Activated CD4-positive, alpha-beta memory T cell treated with anti-CD3 and anti-CD28 coated beads for 36 hours (primary cell): ENCODE measurements at regions not wholly inside any gene's neighbourhood (a gene's known extent, or its start where the extent isn't known, plus 50 kb on each side); places are given as distances from the start of the nearest gene placed in this dataset.

Experiments used
- CTCF ChIA-PET: fragments of 350-600 bp; sonication (Branson Sonifier 250); formaldehyde crosslinking; loops from one replicate; lab custom pipeline; 2021; ENCODE audit warnings: antibody characterized with exemption, inconsistent platforms; lab: Charles Lee
- POLR2A ChIA-PET: fragments of 350-600 bp; sonication (Branson Sonifier 250); formaldehyde crosslinking; loops from one replicate; lab custom pipeline; 2021; ENCODE audit warnings: antibody characterized with exemption; lab: Charles Lee
- DNase-seq: peaks from one replicate; pipeline ENCODE4 v3.0.0-alpha.2; 2020
- H3K27ac Mint-ChIP-seq: one replicate; pipeline ENCODE4 v1.8.0; 2021; ENCODE audit warnings: mixed read lengths
- H3K27me3 Mint-ChIP-seq: one replicate; pipeline ENCODE4 v1.8.0; 2021; ENCODE audit warnings: mixed read lengths
- H3K36me3 Mint-ChIP-seq: one replicate; pipeline ENCODE4 v1.8.0; 2021; ENCODE audit warnings: mixed read lengths
- H3K4me1 Mint-ChIP-seq: one replicate; pipeline ENCODE4 v1.8.0; 2021; ENCODE audit warnings: low read depth, mixed read lengths
- H3K4me3 Mint-ChIP-seq: one replicate; pipeline ENCODE4 v1.8.0; 2021; ENCODE audit warnings: mild to moderate bottlenecking, mixed read lengths
- H3K9me3 Mint-ChIP-seq: one replicate; pipeline ENCODE4 v1.8.0; 2021; ENCODE audit warnings: mixed read lengths
- intact Hi-C: fragments of 100-400 bp; cut with micrococcal nuclease; formaldehyde crosslinking; loops from one replicate; pipeline ENCODE4 v1.15.1; 2023

DNA sequence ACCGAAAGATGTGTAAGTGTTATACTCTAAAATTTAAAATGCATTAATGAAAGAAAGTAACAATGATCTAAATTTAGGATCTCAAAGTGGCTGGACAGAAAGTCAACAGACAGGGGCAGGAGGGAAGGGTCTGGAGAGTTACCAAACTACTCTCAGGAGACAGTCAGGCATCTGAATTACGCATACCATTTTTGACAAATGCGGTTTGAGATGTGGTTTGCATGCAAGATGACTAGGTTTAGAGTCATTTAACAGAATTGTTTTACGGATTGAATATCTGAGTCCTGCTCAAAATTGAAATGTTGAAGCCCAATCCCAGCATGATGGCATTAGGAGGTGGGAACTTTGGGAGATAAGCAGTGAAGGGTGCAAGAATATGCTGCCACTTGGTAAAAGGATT, 314.1 kb downstream of the WDR11 start:
- CTCF ChIA-PET = no interaction called here
- Mint-ChIP-seq H3K4me3 (no peak overlapping the region), H3K27ac (no peak overlapping the region), H3K36me3 (peaks cover 1% of the 10 kb centered on the region), H3K4me1 (no peaks in the 10 kb centered on the region), H3K9me3 (peaks cover 6% of the 10 kb centered on the region), H3K27me3 (no peaks in the 10 kb centered on the region)
- intact Hi-C loops = no loop called here
- no peak for DNase-seq
- POLR2A ChIA-PET = no interaction called here

DNA sequence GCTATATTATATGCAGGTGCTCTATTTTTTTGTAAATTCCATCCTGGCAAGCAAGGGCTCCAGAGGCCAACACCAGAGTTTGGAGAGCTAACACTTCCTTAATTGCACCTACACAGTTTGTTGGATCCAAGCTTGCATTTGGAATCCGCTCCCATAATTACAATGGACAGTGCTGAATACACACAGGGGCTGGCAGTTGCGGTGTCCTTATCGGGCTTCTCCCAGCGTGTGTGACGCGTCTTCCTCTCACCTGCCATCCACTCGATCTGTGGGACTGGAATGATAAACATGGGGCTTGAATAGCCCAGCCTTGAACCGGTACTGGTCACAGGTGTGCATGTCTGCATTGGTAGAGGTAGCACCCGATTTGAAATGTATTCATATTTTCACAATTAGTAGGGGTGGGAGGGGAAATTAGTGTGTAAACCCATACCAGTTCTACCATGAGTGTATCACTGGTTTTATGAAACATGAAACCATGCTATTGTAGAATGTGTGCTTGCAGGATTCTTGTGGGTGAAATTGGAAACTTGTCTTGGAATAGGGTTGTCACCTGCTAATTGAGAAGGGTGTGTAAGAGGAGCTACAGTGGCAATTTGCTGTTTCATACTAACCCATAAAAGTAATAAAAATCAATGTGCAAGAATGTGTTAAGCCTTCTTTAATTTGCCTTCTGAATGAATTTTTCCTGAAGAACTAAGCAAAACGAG, 316.5 kb downstream of the WDR11 start:
- H3K36me3 Mint-ChIP-seq = peaks cover 1% of the 10 kb centered on the region
- no peak overlapping the region for H3K4me3 Mint-ChIP-seq
- ChIA-PET CTCF (no interaction called here), POLR2A (no interaction called here)
- peaks cover 3% of the 10 kb centered on the region for H3K9me3 Mint-ChIP-seq
- no peak overlapping the region for H3K27ac Mint-ChIP-seq
- H3K27me3 Mint-ChIP-seq = no peaks in the 10 kb centered on the region
- H3K4me1 Mint-ChIP-seq = no peaks in the 10 kb centered on the region
- intact Hi-C loops = no loop called here
- DNase-seq = no peak

DNA sequence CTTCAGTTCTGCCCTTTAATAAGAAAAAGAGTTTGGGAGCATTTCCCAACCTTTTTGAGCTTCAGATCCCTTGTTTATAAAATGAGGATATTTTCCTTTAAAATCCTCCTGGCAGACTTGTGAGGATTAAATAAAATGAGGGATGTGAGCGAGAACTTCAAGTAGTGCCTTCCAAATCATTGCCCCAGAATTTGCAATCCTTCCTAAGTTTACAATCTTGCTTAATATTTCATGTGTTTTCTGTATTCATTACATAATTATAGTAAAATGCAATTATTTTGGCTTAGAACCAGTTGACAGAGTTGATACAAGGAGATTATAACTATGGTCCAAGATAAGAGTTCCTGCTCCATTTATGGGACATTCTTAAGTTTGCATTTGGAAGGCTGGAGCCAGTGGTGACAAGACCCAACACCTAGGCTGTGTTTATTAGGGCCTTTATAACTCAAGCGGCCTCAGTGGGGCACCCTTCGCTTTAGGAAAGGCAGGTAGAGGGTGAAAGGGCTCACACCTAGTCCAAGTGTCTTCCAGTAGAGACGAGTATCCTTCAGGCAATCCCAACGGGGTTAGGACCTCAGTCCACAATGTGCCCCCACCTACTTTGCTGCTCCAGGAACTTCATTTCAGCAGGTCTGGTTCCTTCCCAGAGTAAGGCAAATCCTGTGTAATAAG, 317.5 kb downstream of the WDR11 start:
- Mint-ChIP-seq H3K27me3 (peaks cover 2% of the 10 kb centered on the region), H3K4me1 (no peaks in the 10 kb centered on the region), H3K36me3 (peaks cover 1% of the 10 kb centered on the region), H3K9me3 (peaks cover 3% of the 10 kb centered on the region), H3K27ac (no peak overlapping the region), H3K4me3 (no peak overlapping the region)
- ChIA-PET CTCF (no interaction called here), POLR2A (no interaction called here)
- intact Hi-C loops = no loop called here
- no peak for DNase-seq

DNA sequence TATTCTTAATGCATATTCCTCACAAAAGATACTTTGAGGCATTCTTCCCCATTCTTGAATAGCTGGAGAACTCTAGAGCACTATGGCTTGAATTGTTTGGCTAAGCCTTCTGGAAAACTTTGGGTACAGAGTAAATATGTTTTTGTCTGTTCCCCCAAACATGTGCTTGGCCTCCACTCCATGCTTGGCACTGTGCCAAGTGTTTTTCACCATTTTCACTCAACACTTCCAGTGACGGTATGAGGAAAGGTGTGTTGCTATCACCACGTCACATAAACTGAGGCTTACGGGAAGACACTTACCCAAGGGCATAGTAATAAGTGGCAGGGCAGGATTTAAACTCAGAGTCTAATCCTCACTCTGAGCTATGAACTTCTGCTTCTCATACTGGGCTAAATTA, 318.2 kb downstream of the WDR11 start:
- ChIA-PET CTCF (no interaction called here), POLR2A (no interaction called here)
- Mint-ChIP-seq H3K27ac (no peak overlapping the region), H3K27me3 (peaks cover 2% of the 10 kb centered on the region), H3K4me3 (no peak overlapping the region), H3K36me3 (no peaks in the 10 kb centered on the region), H3K4me1 (no peaks in the 10 kb centered on the region), H3K9me3 (no peaks in the 10 kb centered on the region)
- DNase-seq = no peak
- intact Hi-C loops = no loop called here

DNA sequence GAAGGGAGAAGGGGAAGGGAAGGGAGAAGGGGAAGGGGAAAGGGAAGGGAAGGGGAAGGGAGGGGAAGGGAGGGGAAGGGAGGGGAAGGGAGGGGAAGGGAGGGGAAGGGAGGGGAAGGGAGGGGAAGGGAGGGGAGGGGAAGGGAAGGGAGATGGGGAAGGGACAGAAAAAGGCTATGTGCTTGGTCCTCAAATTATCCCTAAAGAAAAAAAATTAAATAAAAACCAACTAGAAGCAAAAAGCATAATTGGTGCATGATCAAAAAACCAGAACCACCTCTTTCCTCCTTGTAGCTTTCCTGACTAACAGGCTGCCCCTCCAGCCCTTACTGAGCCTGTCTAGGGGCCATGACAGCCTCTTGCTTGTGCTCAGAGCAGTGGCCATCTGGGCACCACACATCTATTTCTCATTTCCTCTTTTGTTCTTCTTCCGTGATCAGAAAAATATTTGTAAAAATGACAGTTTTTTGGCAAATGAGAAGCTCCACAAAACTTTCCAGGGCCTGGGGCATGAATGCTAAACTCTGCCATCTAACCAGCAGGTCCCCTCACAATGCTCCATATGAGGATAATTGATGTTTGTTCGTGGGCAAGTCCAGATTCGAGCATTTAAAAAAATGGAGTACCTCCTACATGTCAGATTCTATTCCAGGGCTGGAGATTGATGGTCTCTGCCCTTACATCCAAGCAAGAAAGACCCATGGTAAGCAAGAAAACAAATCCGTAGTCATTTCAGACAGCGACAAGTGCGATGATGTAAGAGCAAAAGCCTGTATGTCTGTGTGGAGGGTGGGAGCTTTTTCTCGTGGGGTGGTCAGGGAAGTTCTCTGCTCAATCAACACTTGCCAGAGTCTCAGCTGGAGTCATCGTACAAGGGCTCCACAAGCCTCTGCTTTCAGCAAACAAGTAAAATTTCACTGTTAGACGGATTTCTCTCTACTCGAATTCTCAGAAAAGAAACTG, 320.9 kb downstream of the WDR11 start:
- no peak for DNase-seq
- CTCF ChIA-PET = interaction anchor here (0.7 kb wide), 1 partner anchor 193 kb away, joined by 3 read pairs; no protein-coding TSS in a partner anchor
- intact Hi-C loops = no loop called here
- POLR2A ChIA-PET = no interaction called here
- Mint-ChIP-seq H3K4me3 (no peak overlapping the region), H3K36me3 (no peaks in the 10 kb centered on the region), H3K4me1 (no peaks in the 10 kb centered on the region), H3K27ac (no peak overlapping the region), H3K9me3 (no peaks in the 10 kb centered on the region), H3K27me3 (peaks cover 2% of the 10 kb centered on the region)

DNA sequence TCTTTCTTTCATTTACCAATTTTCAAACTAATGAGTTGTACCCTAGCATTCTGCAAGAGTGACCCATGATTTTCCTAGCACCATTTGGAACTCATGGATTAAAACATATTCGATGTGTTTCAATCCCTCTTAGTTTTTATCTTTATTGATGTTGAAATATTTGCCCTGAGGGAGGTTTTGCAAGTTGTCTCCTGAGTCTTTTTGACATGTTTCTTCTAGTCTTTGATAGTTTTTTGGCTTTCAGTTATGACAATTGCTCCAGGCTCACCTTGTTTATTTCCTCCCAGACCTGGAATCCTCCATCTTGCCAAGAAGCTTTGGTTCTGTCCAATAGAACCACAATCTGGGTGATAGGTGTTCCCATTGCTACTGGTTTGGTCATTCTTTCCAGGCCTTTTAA, 327.8 kb downstream of the WDR11 start:
- DNase-seq = no peak
- Mint-ChIP-seq H3K4me3 (no peak overlapping the region), H3K27ac (no peak overlapping the region), H3K4me1 (no peaks in the 10 kb centered on the region), H3K9me3 (no peaks in the 10 kb centered on the region), H3K36me3 (no peaks in the 10 kb centered on the region), H3K27me3 (no peaks in the 10 kb centered on the region)
- POLR2A ChIA-PET = no interaction called here
- intact Hi-C loops = no loop called here
- CTCF ChIA-PET = no interaction called here

DNA sequence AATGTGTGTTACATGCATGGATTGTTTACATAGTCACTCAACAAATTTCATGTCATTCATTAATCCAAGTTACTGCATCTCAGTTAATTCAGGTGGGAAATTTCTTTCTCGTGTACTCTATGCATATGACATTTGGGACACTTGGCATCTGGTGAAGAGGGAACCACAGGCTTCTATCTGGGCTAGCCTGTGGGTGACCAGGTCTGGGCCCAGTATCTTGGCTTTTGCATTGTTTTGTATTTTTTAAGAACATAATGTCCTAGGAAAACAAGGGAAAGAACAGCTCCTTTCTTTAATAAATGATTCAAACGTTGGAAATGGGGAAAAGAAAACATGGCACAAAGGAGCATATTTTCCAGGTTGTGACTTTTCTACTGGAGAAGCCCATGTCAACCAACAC, 331.1 kb downstream of the WDR11 start:
- H3K4me3 Mint-ChIP-seq = no peak overlapping the region
- H3K27ac Mint-ChIP-seq = no peak overlapping the region
- H3K4me1 Mint-ChIP-seq = no peaks in the 10 kb centered on the region
- intact Hi-C loops = no loop called here
- DNase-seq = no peak
- H3K9me3 Mint-ChIP-seq = no peaks in the 10 kb centered on the region
- no peaks in the 10 kb centered on the region for H3K27me3 Mint-ChIP-seq
- H3K36me3 Mint-ChIP-seq = no peaks in the 10 kb centered on the region
- POLR2A ChIA-PET = no interaction called here
- CTCF ChIA-PET = no interaction called here

DNA sequence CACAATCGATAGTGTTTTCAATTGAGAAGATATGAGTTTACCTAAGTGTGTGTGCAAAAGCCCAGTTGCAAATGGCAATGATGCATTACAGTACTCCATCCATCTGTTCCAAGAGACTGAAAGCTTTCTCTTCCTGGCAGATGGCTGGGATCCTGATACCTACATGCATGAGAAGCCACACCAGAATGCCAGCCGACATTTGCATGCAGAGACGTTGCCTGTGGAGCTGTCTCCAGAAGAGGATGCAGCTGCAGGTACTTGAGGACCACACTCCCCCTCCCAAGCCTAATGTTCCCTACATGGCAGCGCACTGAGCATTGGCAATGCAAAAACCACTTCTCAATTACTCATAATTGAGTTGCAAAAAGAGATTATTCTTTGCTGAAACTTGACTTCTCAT, 332.1 kb downstream of the WDR11 start:
- Mint-ChIP-seq H3K36me3 (no peaks in the 10 kb centered on the region), H3K27ac (no peak overlapping the region), H3K9me3 (no peaks in the 10 kb centered on the region), H3K27me3 (no peaks in the 10 kb centered on the region), H3K4me1 (no peaks in the 10 kb centered on the region), H3K4me3 (no peak overlapping the region)
- ChIA-PET POLR2A (no interaction called here), CTCF (no interaction called here)
- intact Hi-C loops = no loop called here
- DNase-seq = no peak

DNA sequence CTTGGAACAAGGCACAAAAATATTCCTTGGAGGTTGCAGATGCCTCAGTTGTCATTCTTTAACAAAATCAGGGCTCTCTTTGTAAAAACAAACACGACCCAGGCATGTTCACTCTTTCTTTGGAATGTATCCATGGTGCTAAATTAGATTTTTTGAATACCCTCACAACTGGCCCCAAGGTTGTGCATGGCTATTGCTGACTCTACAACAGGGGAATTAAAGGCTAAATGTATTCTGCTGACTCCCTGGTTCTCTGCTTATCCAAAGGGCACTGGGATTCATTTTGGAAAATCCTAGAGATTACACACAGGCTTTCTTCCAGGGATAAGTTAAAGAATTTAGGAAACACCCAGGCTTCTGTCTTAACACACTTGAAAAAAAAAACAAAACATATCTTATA, 332.5 kb downstream of the WDR11 start:
- Mint-ChIP-seq H3K27ac (no peak overlapping the region), H3K4me3 (no peak overlapping the region), H3K9me3 (no peaks in the 10 kb centered on the region), H3K27me3 (no peaks in the 10 kb centered on the region), H3K36me3 (no peaks in the 10 kb centered on the region), H3K4me1 (no peaks in the 10 kb centered on the region)
- POLR2A ChIA-PET = no interaction called here
- intact Hi-C loops = no loop called here
- CTCF ChIA-PET = no interaction called here
- no peak for DNase-seq

DNA sequence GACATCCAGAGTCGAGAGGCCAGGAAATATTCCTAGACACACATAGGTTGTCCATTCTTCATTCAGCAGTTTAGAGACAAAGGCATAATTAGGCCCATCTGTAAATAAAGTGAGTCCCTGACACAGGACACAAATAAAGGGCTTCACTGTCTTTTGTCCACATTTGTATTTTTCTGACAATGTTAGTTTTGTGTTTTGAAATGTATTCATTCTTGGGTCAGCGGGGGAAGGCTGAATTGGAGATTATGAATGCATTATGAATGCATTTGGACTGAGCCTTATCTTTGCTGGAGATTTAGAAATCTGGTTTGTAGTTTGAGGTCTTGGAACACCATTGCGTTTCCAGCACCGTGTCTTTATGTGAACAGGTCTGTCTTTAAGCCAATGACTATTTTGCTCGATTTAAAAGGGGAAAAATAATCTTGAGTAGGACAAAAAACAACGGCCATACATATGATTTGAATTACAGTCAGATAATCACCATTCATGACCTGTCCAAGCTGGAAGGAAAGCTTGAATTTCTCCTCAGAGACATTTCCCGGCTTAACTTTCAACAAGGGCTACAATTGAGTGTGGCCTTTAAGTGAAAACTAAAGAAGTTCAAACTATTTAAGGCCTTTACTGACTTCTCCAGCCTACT, 334.8 kb downstream of the WDR11 start:
- no peaks in the 10 kb centered on the region for H3K27me3 Mint-ChIP-seq
- ChIA-PET CTCF (no interaction called here), POLR2A (no interaction called here)
- H3K36me3 Mint-ChIP-seq = no peaks in the 10 kb centered on the region
- H3K9me3 Mint-ChIP-seq = no peaks in the 10 kb centered on the region
- H3K27ac Mint-ChIP-seq = no peak overlapping the region
- H3K4me3 Mint-ChIP-seq = no peak overlapping the region
- intact Hi-C loops = no loop called here
- no peak for DNase-seq
- H3K4me1 Mint-ChIP-seq = no peaks in the 10 kb centered on the region

DNA sequence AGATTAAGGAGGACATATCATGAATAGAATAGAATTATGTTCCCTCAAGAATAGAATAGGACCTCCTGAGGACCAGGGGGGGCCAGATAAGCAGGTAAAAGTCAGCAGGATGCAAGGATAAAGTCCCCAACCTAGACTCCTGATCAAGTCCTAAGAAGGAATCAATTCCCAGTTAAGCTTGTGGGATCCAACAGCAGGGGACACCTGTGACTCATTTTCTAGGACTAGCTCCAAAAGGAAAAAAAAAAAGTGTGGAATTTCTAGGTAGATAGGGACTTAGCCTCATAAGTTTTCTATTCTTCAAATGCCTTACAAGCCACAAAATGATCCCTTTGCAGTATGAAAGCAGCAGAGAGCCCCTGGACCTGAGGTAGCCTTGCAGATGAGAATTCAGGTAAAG, 336.2 kb downstream of the WDR11 start:
- no peaks in the 10 kb centered on the region for H3K9me3 Mint-ChIP-seq
- POLR2A ChIA-PET = no interaction called here
- H3K27me3 Mint-ChIP-seq = no peaks in the 10 kb centered on the region
- H3K36me3 Mint-ChIP-seq = no peaks in the 10 kb centered on the region
- CTCF ChIA-PET = no interaction called here
- no peaks in the 10 kb centered on the region for H3K4me1 Mint-ChIP-seq
- no peak for DNase-seq
- intact Hi-C loops = no loop called here
- no peak overlapping the region for H3K4me3 Mint-ChIP-seq
- no peak overlapping the region for H3K27ac Mint-ChIP-seq

DNA sequence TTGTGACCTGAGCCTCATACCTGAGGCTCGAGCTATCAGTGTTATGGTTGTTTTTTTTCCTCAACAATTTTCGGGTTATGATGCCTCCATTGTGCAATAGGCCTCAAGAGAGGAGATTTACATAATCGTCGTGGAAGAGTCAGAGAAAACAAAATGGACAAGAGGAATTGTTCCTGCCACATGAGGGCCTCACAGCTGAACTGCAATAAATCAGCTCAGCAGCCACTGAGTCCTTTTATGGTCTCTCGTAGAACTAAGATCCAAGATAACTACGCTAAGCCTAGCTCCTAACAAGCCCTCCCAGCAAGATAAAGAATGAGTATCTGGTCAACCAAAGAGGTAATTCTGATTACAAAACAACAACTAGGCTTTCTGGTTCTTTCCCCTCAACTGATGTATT, 336.8 kb downstream of the WDR11 start:
- Mint-ChIP-seq H3K27ac (no peak overlapping the region), H3K27me3 (no peaks in the 10 kb centered on the region), H3K4me3 (no peak overlapping the region), H3K36me3 (no peaks in the 10 kb centered on the region), H3K4me1 (no peaks in the 10 kb centered on the region), H3K9me3 (no peaks in the 10 kb centered on the region)
- intact Hi-C loops = no loop called here
- ChIA-PET CTCF (no interaction called here), POLR2A (no interaction called here)
- DNase-seq = no peak
